ENCODE measurements at regions not wholly inside any gene's neighbourhood (a gene's known extent, or its start where the extent isn't known, plus 50 kb on each side); places are given as distances from the start of the nearest gene placed in this dataset.
"Not testable (repeated sequence)": the region's sequence is repeated elsewhere in the genome, so short reads cannot be mapped to it uniquely, and the experiment has no call there.

DNA sequence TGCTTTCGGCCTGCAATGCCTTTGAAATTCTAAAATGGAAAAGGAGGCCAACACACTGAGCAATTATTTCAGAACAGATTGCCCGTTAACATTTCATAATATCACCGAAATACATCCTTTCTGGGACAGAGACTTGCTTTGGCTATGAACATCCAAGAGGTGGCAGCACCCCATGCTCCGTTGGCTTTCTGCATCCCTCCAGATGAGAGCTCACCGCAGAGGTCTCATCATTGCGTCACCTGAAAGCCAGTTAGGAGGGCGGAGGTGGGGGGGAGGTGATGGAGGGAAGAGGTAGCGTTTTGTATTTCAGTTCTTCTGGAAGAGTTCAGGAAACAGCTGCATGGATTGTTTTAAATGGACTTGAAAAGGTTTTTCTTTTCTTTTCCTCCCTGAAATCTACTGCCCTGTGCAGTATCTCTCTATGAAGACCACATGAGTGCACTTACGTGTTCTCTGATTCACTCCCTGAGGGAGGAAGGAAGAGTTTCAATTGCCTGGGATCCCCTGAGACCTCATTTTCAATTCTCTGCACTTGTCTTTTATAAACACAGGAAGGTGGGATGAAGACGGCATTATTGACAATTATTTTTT, 166.8 kb upstream of the PGRMC2 start:
- peak; percentile 80 for DNase-seq (ENCODE audit: low spot score)

DNA sequence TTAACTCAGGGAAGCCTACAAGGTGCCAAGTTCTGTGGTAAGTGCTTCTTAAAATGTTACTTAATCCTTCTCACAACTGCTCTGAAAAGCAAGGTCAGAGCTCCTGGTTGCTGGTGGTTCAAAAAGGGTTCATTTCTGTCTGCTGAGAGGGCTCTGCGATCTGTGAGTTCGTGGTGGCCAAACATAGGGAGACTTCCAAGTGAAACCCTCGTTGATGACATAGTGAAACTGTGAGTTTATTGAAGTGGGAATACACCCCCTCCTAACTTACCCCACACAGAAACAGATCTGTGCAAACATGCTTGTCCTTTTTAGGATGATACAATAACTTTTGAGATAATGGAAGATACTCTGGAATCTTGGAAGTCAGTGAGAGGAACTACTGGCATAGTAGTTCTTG, 164.8 kb upstream of the PGRMC2 start:
- no peak for DNase-seq (ENCODE audit: low spot score)

DNA sequence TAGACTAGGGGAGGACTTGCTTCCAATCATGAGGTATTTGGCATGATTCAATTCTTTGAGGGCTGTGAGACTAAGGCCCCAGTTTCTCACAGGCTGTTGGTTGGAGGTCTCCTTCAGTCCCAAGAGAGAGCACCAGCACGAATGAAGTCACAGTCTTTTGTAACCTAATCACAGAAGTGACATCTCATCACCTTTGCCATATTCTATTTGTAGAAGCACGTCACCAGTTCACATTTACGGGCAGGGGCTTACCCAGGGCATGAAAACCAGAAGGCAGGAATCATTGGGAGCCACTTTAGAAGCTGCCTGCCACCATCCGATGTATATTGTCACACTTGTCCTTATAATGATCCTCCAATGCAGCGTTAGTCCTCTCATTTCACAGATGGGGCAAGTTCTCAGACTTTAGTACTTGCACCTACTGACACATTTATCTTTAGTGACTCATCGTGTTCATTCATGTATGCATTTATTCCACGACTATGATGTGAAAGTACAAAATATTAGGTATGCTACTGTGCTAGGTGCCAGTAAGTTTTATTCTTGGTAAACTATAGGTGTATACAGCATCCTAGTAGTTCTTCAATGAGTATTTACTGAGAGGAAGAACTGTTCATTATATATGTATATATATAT, 163.8 kb upstream of the PGRMC2 start:
- no peak for DNase-seq (ENCODE audit: low spot score)

DNA sequence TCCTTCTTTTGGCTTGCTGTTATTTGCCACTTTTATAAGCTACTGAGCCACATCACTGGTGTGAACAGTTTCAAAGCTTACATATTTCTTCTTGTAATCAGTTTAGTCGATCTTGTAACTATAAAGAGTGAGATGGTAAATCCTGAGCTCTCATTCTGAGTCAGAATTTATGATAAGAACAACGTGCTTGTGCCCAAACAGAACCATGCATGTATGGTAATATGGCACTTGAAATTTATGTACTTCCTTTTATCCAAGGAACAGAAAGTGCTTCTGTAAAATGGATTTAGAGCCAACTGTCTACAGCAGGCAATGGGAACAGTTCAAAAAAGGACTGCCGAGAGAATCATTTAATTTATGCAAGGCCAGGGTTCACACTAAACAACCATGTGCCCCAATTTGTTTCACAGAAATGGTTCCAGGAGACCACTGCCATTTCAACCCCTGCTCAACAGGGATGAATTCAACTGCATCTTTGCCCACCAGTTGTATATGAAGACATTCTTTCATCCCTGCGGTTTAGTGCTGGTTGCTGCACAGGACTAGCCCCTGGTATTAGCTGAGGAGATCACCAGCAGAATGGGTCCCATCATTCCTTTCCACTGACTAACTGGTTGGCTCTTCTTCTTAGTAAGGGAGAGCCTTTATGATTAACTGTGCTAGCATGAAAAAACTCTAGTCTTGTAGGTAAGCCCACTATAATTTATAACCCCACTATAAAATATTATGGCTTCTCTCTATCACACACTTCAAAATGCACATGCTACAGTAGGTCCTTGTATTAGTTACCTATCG, 162.9 kb upstream of the PGRMC2 start:
- DNase-seq (ENCODE audit: low spot score): no peak

DNA sequence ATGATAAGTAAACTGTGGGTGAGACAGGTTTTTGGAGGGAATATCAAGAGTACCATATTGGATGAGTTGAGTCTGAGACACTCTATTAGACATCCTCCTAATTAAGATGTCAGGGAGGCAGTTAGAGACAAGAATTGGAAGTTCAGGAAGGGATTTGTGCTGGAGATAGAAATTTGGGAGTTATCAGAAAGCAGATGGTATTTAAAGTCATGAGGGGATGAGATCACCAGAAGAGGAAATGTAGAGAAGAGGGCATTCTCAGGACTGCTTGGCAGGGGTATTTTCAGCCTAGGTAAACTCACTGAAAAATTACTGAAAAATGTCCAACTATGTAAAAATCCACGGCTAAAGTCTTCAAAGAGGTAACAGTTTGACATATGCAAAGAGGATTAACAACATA, 161.6 kb upstream of the PGRMC2 start:
- no peak for DNase-seq (ENCODE audit: low spot score)

DNA sequence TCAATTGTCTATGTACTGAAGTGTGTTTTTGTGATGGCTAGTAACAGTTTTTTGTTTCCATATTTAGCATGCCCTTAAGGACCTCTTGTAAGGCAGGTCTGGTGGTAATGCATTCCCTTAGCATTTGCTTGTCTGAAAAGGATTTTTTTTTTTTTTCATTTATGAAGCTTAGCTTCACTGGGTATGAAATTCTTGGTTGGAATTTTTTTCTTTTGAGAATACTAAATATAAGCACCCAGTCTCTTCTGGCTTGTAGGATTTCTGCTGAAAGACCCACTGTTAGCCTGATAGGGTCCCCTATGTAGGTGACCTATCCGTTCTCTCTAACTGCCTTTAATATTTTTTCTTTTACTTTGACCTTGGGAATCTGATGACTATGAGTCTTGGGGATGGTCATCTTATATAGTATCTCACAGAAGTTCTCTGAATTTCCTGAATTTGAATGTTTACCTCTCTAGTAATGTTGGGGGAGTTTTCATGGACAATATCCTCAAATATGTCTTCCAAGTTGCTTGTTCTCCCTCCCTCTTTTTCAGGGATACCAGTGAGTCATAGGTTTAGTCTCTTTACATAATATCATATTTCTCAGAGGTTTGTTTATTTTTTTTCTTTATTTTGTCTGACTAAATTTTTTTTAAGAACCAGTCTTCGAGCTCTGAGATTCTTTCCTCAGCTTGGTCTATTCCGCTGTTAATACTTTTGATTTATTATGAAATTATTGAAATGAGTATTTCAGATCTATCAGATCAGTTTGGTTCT, 157.1 kb upstream of the PGRMC2 start:
- no peak for DNase-seq (ENCODE audit: low spot score)

DNA sequence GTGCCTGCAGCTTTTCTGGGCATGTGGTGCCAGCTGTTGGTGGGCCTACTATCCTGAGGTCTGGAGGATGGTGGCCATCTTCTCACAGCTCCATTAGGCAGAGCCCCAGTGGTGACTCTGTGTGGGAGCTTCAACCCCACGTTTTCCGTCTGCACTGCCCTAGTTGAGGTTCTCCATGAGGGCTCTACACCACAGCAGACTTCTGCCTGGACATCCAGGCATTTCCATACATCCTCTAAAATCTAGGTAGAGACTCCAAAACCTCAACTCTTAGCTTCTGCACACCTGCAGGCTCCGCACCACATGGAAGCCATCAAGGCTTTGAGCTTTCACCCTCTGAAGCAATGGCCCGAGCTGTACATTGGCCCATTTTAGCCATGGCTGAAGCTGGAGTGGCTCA, 153.3 kb upstream of the PGRMC2 start:
- no peak for DNase-seq (ENCODE audit: low spot score)

DNA sequence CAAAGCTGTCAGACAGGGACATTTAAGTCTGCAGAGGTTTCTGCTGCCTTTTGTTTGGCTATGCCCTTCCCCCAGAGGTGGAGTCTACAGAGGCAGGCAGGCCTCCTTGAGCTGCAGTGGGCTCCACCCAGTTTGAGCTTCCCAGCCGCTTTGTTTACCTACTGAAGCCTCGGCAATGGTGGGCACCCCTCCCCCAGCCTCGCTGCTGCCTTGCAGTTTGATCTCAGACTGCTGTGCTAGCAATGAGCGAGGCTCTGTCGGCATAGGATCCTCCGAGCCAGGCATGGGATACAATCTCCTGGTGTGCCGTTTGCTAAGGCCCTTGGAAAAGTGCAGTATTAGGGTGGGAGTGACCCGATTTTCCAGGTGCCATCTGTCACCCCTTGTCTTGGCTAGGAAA, 149.4 kb upstream of the PGRMC2 start:
- DNase-seq (ENCODE audit: low spot score): not testable (repeated sequence)

DNA sequence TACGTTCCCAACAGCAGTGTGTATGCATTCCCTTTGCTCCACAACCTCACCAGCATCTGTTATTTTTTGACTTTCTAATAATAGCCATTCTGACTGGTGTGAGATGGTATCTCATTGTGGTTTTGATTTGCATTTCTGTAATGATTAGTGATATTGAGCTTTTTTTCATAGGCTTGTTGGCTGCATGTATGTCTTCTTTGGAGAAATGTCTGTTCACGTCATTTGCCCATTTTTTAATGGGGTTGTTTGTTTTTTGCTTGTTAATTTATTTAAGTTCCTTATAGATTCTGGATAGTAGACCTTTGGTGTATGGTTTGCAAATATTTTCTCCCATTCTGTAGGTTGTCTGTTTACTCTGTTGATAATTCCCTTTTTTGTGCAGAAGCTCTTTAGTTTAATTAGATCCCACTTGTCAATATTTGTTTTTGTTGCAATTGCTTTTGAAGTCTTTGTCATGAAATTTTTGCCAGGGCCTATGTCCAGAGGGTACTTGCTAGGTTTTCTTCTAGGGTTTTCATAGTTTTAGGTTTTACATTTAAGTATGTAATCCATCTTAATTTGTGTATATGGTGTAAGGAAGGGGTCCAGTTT, 141.5 kb upstream of the PGRMC2 start:
- DNase-seq (ENCODE audit: low spot score): not testable (repeated sequence)

DNA sequence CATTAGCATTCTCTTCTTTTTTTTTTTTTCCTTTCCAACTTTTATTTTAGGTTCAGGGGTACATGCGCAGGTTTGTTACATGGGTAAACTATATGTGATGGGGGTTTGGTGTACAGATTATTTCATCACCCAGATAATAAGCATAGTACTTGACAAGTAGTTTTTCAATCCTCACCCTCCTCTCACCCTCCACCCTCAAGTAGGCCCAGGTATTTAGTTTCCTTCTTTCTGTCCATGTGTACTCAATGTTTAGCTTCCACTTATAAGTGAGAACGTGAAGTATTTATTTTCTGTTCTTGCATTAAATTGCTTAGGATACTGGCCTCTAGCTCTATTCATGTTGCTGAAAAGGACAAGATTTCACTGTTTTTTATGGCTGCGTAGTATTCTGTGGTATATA, 140.8 kb upstream of the PGRMC2 start:
- no peak for DNase-seq (ENCODE audit: low spot score)

DNA sequence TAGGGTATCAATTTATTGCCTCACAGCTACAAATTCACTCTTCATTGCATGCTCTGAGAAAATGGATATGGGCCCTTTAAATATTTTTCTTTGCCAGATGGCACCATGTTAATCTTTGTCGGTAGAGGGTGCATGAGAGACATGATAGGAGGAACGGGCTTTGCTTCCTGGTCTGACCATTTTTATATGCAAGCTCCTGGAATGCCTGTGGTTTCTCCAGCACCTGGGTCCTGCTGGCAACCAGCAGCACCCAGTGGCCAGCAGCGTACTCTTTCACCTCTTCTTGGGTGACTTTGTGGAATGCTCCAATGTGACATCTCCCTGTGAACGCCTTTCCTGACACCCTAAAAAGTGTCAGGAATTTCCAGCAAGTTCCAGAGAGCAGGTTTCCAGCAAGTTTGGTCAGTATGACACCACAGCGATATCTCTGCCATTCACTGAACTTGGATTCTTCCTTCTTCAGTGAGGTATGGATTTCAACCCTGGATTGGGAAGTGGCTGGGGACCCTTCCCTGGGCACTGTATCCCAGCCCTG, 140.3 kb upstream of the PGRMC2 start:
- DNase-seq (ENCODE audit: low spot score): peak; percentile 59

DNA sequence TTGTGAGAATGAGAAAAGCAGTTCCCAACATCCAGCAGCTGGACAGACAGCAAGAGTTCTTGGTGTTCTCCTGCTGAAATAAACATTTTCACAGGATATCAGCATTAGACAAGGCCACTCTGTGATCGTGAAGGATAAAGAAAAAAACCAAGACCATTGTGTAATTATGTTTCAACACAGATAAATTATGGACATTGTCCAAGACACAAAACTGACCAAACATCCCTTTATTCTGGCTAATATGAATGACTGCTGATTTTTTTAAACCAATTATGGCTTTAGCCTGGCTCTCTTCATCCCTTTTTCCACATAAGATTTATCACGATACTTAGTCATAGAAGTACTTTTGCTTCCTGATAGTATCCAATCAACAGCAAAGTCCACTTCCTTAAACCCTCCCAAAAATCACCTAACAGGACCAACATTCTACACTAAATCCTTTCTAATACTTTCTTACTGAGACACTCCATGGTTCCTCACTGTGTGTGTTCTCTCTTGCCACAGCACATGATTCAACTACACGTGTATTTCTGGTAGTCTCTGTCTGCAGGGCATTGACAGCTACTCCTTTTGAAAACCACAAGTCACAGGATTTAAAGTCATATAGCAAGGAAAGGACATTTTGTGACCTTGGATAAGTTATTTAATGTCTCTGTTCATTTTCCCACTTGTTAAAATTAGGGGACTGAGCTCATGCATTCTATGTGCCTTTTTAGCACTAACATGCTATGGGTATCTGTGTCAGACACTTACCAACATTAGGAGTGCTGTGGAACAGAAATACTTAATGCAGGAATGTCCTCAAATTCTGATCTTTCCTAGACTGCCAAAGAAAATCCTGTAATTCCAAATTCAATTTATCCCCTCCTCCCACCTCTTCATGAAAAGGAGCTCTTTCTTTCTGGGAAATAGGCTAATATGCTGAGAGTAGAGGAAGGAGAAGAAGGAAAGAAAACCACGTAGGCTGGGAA, 137.2 kb upstream of the PGRMC2 start:
- no peak for DNase-seq (ENCODE audit: low spot score)

DNA sequence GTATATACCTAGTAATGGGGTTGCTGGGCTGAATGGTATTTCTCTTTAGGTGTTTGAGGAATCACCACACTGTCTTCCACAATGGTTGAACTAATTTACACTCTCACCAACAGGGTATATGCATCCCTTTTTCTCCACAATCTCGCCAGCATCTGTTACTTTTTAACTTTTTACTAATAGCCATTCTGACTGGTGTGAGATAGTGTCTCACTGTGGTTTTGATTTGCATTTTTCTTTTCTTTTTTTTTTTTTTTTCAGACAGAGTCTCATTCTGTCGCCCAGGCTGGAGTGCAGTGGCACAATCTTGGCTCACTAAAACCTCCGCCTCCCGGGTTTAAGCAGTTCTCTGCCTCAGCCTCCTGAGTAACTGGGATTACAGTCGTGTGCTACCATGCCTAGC, 134.7 kb upstream of the PGRMC2 start:
- DNase-seq (ENCODE audit: low spot score): not testable (repeated sequence)

DNA sequence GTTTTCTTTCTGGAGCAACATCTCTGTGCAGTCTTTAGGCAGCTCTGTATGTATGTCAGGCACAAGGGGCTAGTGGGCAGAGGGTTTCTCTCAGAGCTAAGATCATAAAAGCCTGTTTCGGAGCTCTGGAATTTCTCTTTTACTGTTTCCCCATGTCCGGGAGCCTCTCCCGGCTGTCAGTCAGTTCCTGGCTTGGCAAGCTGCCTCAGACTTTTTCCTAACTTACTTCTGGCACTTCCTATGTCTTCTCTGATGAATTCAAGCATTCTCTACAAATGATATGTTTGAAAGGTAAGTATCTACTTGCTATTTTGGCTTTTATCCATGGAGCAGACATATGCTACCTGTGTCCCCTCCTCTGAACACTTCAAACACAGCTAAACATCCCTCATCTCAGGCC, 129.3 kb upstream of the PGRMC2 start:
- no peak for DNase-seq (ENCODE audit: low spot score)

DNA sequence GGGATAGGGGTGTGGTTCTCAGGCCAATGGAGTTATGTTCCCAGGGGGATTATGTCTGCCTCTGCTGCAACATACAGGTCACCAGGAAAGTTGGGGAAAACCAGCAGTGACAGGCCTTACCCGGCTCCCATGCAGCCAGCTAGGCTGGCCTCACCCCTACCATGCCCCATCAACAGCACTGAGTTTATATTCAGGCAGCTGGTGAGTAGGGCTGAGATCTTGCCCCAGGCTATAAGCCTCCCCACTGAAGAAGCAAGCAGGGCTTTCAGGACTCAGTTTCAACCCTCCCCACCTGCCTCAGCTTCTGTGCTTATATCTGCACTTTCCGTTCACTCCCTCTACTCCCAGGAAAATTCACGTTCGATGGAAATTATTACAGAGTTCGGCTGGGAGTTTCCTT, 122.4 kb upstream of the PGRMC2 start:
- DNase-seq (ENCODE audit: low spot score): no peak

DNA sequence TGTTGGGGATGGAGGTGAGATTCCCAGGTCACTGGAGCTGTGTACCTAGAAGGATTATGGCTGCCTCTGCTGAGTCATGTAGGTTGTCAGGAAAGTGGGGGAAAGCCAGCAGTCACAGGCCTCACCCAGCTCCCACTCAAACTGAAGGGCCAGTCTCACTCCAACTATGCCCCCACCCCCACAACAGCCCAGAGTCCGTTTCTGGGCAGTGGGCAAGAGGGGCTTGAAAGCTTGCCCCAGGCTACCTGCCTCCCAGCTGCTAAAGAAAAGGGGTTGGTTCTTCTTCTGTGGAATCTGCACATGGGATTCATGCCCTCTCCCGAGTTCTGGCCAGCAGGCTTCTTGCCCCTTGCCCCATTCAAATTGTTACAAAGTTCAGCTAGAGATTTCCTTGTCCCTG, 116.0 kb upstream of the PGRMC2 start:
- no peak for DNase-seq (ENCODE audit: low spot score)

DNA sequence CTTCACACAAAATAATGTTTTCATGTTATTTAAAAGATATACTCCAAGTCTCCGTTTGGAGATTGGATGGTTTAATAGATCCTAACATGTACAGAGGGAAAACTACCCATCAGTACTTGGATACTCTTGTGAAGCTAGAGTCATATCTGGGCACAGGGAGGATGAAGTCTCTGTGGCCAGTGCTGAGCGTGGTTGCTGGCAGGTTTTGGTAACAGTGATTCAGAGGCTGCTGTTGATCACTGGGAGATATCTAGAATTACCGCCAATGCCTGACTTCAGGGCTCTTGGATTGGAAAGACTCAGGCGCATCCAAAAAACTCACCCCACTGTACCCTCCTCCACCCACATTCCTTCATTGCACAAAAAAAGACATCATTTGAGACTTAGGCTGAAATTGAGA, 107.2 kb upstream of the PGRMC2 start:
- no peak for DNase-seq (ENCODE audit: low spot score)

DNA sequence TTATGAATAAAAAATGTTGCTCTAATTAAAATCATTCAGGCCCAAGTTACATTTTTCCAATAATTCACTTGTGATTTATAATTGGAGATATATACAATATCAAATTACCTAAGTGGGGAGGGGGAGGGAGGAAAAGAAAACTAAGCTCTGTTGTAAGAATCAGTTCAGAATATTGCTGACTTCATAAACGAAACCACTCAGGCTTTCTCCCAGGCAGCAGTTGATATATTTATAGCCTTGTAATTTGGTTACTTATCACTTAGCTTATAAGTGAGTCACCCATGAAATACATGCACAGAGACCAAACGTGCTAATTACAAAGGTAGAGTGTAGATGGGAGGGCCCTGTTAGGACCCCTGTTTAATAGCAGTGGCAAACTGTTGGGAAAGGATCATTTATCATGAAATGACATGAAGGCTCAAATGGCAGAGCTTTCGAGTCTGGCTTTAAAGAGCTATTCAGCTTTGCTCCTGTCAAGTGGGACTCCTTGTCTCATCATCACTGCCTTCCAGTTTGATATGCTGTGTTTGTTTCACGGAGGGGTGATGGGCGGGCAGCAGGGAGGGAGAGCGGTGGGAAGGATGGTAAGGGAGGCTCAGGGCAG, 105.6 kb upstream of the PGRMC2 start:
- no peak for DNase-seq (ENCODE audit: low spot score)

DNA sequence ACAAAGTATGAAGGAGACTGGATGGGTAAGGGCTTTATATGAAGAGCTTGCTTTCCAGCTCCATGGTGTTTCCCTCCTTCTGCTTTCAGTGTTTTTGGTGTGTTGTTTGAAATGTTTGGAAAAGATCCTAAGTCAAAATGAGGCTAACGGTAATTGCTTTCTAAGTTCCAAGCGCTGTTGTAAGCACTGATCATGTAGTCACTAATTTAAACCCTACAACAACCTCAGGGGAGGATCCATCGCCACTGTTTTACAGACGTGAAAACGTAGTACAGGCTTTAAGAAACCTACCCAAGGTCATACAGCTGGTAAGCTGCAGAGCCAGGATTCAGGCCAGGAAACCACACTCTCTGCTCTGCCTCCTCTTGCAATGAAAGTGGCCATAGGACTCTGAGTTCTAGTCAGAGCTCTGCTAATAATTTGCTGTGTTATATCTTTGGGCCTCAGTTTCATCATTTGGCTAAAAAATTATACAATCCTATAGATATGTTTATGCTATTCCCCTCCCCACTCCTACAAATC, 102.9 kb upstream of the PGRMC2 start:
- DNase-seq (ENCODE audit: low spot score): no peak

DNA sequence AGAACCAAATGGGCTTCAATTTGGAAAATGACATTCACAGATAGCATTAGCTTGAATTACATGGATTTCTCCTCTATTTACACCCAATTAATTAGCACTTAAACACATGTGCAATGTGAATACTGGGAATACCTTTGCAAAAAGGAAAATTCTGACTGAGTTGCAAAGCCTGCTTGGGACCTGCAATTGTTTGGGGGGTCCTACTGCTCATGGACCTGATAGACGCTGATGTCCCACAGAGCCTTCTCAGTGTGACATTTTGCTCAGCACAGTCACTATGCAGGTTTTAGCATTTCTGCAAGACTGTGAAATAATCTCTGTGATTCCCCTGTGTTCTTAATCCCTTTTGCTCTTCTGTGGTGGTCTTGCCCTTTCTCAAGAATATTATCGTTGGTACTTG, 101.2 kb upstream of the PGRMC2 start:
- DNase-seq (ENCODE audit: low spot score): no peak
